Body of pancreas (tissue), 4 donors: ENCODE measurements at regions not wholly inside any gene's neighbourhood (a gene's known extent, or its start where the extent isn't known, plus 50 kb on each side); places are given as distances from the start of the nearest gene placed in this dataset.

ENCODE experiments used
- CTCF ChIP-seq, 7 experiments: fragments of 450-650 bp in 4 of 7; fragments of 200-600 bp in 3 of 7; sonication (generic) in 3 of 7; IDR thresholded peaks; one replicate each; pipeline ENCODE4 v1.5.1; 2016 to 2019; ENCODE audit warnings: antibody characterized with exemption in 7 of 7
- POLR2A ChIP-seq, 3 donors: fragments of 450-650 bp; IDR thresholded peaks; one replicate each; pipeline ENCODE4 v1.6.1; 2016; ENCODE audit warnings: antibody characterized with exemption in 3 of 3, mild to moderate bottlenecking in 2 of 3

- no peak for TF ChIP-seq CTCF (IDR thresholded peaks at IDR 0.05)
- no peak for TF ChIP-seq POLR2A (IDR thresholded peaks at IDR 0.05)
These were observed 1137.0 kb downstream of the PCDH18 start for GRCh38 chr4:136395212-136395722.
